GM19351 (cell line): ENCODE measurements at regions not wholly inside any gene's neighbourhood (a gene's known extent, or its start where the extent isn't known, plus 50 kb on each side); places are given as distances from the start of the nearest gene placed in this dataset.
"Not testable (repeated sequence)": the region's sequence is repeated elsewhere in the genome, so short reads cannot be mapped to it uniquely, and the experiment has no call there.

ENCODE experiments used
- ATAC-seq: cut with Tn5 transposase; IDR thresholded peaks from one replicate; pipeline ENCODE4 v1.9.1; 2021; ENCODE audit warnings: mild to moderate bottlenecking, moderate library complexity; ENCODE audit not compliant: unreplicated experiment

DNA sequence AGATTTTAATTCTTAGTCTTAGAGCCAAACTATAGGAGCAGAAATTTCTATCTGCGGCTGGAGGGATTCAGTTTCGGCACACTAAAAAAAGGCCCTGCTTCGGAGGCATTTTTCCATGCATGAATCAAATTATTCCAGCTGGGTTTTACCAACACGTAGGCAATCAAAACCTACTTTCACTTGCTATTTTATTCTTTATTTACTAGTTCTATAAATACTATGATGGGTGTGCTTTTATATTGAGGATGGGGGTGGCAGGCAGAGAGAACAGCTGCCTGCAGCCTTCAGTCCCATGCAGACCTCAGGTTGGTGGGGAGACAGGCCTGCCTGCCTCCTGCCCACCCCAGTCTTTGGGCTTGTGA is 609.8 kb downstream of the BCOR start:
- ATAC-seq, result no peak

DNA sequence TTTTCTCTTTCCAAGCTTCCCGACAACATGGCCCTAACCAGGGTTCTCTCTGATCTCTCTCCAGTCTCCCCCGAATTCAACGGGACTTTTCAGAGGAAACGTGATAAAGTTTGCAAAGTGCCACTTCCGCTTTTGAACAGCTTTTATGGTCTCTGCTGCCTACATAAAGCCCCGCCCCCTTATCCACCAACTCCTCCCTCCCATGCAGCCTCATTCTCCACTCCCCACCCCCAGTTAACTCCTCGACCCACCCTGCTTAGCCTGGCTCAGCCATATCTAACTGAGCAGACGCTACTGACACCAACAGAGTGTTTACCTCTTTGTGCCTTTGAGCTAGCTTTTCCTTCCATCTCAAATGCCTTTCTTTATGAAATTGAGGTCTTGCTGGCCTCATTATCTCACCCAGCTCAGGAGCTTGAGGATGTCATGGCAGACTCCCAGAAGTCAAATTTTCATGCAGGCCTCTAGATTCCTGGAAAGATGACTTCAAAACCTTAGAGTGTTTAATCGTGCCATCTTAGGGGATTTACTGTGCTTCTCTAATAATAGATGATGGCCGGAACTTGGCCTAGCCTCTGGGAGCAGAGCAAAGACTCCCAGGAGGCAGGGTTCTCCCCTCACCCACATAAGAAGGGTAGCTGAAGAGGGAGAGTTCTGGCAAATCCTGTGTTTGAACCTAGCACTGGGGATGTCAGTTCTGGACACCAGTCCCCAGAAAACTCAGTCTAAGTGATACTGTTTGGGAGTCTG is 606.0 kb downstream of the BCOR start:
- peak; percentile 65 for ATAC-seq

DNA sequence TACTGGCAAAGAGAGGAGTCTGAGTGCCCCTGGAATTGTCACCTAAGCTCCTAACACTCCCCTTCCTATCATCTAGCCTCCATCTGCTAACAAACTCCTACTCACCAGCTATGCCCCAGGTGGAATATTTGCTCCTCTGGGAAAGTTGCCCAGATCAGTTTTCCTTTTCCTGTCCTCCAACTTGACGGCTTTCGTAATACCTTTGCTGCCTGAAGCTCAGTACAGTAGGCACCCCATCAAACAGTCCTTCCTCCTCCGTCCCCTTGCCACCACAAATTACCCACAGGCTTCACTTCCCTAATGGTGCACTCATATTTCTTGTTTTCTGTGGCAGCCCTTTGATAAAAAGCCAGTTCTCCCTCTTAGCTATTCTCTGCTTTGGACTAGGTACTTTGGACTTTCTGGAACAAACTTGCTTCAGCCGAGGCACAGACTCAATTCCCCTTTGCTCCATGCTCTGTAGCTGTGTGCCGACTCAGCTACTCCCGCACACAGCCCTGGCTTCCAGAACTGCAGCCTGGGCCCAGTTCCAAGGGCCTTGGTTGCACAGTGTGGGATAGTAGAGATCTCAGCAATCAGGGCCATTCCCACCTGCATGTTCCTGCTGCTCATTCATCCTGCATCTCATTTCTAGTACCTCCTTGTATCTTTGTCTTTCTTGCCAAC is 605.1 kb downstream of the BCOR start:
- no peak for ATAC-seq

DNA sequence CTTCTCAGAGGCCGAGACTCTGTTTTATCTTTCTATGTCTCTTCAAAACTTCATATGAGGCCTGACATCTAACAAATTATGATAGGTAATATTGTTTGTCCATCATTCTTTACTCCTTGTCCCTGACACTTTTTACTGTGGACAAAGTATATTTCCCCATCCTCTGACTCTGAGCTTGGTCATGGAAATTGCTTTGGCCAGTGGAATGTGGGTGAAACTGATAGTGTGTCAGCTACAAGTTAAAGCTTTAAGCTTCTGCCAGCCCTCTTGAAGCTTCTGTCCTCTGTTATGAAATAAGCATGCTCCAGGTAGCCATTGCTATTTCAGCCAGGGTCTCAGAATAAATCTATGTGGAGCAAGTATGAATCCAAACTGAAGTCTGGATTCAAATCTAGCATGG is 604.6 kb downstream of the BCOR start:
- ATAC-seq, result no peak

DNA sequence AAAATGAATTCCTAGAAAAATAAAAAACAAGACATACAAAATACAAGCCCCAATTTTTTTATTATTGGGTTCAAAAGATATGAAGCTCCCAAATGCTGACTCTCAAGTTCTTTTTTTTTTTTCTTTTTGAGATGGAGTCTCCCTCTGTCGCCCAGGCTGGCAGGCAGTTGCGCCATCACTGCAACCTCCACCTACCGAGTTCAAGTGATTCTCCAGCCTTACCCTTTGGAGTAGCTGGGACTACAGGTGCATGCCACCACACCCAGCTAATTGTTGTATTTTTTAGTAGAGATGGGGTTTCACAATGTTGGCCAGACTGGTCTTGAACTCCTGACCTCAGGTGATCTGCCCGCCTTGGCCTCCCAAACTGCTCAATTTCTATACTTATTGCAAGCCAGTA is 600.6 kb downstream of the BCOR start:
- ATAC-seq, result not testable (repeated sequence)

DNA sequence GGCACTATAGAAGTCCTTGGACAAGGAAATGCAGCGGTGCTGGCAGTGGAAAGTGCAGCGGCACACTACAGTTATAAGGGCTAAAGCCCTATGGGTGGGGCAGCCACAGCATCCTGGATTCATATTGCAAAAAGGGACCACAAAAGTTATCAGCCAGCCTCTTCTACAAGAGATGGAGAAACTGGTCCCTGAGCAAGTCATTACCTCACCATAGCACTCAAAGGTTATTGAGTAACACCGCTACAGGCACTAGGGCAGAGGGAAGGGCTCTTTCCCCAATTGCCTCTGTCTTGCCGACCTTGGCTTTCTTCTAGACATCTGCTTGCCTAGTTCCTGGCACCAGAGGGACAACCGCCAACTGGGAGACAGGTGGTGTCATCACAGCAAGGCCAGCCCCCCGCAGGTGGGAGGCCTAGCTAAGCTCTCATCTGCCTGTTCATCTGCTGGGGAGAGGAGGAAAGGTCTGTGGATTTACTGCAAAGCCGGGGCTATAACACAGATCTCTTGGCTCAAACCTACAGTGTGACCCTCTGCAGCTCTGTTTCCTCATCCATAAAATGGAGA is 600.0 kb downstream of the BCOR start:
- no peak for ATAC-seq

DNA sequence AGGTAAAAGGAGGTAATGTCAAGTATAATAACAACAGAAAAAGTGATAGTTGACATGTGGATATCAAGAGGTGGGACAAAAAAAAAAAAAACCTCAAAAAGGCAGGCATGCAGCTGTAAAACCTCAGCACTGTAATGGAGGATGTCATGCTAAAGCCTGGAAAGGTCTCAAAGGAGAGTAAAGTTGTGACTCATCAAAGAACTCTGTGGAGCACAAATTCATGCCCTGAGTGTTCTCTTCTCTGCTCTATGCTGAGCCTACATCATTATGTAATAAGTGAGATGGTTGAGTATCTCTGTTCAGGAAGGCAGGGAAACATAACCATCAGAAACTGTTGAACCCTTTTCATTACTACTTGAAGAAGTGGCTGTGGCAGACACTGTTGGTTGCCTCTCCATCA is 597.8 kb downstream of the BCOR start:
- no peak for ATAC-seq

DNA sequence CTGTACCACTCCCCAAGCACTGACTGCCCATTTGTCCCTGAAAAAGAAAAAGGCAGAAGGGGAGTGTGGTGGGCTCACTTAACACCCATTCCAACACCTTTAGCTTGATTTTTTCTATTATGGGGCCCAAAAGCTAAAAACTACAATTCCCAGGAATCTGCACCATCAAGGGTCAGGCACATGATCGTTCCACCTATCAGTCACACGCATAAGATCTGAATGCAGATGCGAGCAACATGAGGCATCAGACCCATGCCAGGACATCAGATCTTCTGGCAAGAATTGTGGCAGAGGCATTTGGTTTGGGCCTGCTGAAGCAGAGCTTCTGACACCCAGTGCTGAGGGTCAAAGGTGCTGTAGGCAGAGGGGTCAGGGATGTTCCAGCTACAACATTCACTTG is 595.9 kb downstream of the BCOR start:
- ATAC-seq, result no peak

DNA sequence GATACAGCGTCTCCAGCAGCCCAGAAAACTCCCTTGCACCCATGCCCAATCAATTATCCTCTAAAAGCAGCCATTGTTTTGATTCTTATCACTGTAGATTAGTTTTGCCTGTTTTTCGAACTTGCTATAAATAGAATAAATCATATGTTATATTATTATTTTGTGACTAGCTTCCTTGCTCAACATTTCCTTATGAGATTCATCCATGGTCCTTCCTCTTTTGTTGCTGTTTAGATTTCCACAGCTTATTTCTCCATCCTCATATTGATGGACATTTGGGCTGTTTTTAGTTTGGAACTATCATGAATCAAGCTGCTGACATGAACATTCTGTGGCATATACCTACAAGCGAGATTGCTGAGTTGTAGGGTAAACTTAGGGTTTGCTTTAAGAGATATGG is 595.3 kb downstream of the BCOR start:
- ATAC-seq, result no peak

DNA sequence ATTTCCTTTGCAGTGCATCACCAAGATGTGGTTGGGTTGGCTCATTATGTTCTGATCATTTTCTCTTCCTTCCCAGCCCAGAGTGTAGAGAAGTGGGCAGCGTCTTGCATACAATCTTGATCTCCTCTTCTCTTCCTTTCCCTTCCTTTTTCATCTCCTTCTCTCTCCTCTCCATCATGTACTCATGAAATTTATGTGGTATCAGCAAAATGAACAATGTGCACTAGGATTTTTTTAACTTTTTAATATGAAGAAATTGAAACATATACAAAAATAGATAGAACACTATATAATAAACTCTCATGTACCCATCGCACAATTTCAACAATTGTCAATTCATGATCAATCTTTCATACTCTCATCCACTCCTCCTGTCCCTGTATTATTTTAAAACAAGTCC is 593.5 kb downstream of the BCOR start:
- no peak for ATAC-seq

DNA sequence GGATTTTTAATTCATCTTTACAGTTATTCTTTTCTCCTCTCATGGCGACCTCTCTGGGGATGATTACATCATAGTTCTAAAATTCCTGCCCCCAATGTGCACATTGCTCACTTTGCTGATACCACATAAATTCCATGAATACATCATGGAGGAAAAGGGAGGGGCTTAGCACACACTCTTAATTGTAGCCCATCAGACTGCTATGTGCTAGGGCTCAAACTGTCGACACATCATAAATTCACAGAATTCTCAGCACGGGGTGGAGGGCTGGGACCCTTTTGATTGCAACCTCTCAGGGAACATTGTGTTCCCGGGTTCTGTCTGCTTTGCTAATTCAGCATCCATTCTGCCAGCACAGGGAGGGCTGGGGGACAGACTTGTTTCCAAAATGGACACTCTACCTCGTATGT is 592.9 kb downstream of the BCOR start:
- no peak for ATAC-seq

DNA sequence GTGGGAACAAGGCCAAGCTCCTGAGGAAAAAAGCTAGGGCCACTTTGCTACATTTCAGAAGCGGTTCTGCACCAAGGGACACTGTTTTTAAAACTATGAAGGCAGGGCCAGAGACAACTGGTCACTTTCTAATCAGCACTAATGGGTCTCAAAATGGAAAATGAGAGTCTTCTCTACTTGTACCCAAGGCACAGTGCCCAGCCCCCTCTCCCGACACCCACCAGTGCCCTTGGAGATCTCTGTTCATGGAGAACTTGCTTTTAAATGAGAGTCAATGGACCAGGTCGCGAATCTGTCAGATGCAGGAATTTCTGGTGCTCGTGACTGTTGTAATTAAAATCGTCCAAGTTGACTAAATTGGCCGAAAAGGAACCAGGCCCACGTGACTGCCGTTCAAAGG is 591.6 kb downstream of the BCOR start:
- no peak for ATAC-seq

DNA sequence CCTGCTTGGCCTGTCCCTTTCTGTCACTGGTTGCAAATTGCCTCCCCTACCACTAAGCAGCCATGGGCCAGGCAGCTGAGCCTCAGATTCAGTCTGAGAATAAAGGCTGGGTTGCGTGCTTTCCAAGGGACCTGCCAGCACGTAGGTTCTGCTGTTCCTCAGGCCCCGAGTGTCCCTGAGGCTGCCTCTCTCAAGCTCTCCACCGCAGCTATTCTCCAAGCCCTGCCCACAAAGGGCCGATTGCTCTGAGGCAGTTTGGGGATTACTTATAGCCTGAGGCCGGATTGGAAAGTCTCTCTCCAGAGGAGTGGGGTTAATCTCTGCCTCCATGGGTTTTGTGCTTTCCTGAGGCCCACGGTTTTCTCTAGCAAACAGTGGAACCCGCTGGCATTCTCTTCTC is 590.7 kb downstream of the BCOR start:
- ATAC-seq, result no peak

DNA sequence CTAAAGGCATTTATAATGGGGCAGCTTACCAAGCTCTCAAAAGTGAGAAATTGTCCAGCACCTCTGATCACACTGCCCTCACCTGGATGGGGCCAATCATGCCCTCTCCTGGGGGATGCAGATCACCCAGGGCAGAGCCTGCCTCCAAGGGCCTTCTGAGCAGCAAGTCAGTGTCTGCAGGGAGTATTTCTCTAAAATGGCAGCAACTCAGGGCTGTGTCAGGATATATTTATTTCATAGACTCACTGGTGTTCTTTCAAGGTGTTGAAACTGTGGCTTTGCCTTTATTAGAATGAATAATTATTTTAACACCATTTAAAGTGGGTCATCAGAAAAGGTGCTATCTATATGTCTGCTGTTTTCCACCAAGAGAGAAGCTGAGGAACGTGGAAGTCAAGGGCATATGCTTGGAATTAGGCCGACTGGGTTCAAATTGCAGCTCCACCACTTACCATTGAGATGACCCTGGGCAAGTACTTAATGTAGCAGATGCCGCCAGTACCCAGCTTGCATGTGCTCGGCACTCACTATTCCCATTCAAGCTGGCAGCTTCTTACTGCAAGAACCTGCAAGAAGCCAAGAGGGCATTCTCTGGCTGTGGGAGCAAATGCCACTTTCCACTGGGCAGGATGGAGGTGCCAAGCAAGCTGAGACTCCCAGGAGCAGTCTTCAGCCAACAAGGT is 590.0 kb downstream of the BCOR start:
- no peak for ATAC-seq

DNA sequence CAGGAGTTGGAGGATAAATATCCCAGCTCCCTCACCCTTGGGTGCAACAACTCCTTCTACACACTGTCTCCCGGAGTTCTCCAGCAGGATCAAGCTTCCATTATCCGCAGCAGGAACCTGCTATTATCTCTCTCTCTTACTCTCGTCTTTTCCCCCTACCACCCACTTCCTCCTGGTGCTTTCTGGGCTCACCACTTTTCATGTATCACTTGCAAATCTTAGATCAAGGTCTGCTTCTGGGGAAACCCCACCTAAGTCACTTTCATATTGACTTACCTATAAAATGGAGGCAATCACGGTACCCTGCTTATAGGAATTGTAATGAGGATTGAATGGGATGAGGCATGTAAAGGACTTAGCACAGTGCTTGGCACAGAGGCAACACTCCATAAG is 589.5 kb downstream of the BCOR start:
- ATAC-seq, result no peak

DNA sequence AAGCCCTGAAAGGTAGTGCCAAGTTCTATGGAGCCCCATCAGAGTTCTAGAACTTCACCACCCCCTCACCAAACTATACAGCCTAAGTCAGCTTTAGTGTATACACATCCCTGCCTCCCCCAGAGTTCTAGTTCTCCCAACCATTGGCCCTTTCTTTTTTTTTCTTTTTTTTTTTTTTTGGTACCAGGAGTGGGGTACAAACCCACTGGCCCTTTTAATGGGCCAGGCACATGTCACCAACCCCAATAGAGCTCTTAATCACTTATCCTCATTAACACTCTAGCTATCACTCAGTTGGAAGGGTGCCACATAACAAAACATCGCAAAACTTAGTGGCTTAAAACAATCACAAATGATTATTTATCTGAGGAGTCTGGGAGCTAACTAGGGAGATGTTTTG is 588.6 kb downstream of the BCOR start:
- no peak for ATAC-seq

DNA sequence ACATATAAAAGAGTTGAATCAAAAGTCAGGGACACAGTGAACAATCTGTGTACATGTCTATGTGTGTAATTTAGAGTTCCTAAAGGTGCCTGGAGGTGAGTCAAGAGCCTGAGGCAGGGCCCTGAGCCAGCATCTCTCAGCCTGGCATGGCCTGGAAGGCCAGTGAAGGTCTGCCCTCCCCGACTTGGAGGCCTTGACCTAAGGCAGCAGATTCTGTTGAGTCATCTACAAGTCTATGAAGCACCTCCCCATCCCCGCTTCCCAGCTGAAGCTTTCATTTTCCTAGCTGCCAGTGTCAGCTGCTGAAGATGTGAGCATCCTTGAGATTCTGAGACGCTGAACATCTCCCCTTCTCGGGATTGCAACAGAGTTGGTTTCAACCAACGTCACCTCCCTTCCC is 583.9 kb downstream of the BCOR start:
- ATAC-seq, result no peak

DNA sequence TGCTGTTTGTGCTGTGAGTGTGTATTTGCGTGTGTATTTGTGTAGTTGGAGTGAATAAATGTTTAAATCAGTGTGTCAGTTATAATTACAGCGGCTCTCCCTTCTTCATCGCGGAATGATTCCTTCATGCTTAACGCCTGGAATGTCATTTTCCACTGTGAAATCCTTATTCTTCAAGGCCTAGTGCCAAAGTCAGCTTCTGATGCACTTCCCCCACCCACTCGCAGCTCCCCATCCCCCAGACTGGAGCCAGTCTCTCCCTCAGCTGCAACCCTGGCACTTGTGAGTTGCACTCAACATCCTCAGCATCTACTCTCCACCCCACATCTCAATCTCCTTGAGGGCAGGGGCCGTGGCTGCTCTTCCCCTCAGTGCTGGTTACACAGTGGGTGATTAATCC is 583.0 kb downstream of the BCOR start:
- no peak for ATAC-seq

DNA sequence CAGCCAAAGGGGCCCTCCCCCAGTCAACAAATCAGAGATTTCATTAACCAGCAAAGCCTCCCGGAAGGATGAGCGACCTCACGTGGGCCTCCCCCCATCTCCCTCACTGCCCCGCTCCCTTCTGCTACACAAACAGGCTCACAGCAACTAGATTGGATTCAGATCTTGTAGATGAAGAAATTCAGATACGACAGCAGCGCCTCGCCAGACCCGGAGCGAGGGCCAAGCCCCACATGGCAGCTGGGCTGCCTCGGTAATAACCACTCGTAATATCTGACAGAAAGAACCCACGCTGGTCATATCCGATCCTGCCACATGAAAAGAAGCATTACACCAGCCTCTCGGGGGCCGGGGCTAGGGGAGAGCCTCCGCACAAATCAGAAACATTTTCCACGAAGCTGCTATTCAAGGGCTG is 581.3 kb downstream of the BCOR start:
- no peak for ATAC-seq

DNA sequence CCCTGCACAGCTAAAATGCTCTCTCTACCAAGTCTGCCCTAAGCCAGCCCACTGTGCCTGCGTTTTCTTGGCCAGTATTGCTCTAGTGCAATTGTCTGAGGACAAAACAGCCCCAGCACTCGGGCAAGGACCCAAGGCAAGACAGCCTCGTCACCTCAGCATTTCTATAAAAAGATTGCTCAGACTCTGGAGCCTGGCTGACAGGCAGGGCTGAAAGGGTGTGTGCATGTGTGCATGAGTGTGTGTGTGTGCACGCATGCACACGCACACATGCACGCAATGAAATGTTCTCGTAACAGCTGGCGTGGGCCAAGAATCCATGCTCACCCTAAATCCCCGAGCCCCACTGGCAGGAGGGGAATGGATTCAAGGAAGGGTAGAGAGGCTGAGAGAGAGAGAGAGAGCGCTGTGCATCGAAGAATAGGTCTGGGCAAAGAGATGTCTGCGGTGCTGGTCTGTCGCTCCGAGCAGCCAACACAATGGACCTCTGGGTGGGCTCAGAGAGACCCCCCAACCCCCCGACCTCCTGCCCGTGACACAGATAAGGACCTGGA is 579.2 kb downstream of the BCOR start:
- ATAC-seq, result no peak

DNA sequence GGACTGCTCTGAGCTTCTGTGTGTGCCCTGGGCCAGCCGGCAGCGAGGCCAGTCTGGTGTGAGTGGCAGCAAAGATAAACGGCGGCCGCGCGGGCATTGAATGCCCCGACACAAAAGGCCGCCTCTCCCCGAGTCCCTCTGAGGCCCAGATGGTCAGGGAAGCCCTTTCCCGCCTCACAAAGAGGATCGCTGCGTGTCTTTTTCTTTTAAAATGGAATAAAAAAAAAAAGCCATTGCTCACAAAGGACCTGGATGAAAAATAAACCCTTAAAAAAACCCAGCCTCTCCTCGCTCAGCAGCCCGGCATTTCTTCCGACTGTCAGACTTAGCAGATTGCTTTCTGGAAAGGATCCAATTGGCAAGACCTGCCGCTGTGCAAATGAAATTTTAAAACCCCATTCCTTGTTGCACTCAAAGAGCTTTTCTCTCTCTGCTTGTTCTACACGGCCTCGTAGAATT is 578.7 kb downstream of the BCOR start:
- ATAC-seq, result no peak
